Astrocyte of the spinal cord (primary cell): ENCODE measurements at regions not wholly inside any gene's neighbourhood (a gene's known extent, or its start where the extent isn't known, plus 50 kb on each side); places are given as distances from the start of the nearest gene placed in this dataset.
"Not testable (repeated sequence)": the region's sequence is repeated elsewhere in the genome, so short reads cannot be mapped to it uniquely, and the experiment has no call there.

Source experiments
- DNase-seq: peaks from one replicate; pipeline ENCODE4 v3.0.0; 2011; ENCODE audit warnings: low read depth, low spot score
- H3K4me3 ChIP-seq: 2 replicates; pipeline ENCODE4 v1.5.1; 2011; ENCODE audit warnings: low read depth, mild to moderate bottlenecking, low read length, moderate library complexity
- in situ Hi-C: cut with HindIII; loops from 2 replicates; pipeline ENCODE4 v1.10.0; 2017; ENCODE audit warnings: low sequenced_read_pairs
- TF ChIP-seq, protein P1 (sequence below): IDR thresholded peaks from 2 replicates; pipeline ENCODE4 v1.5.1; 2012; ENCODE audit warnings: low read depth, mild to moderate bottlenecking, low read length, inconsistent platforms

GRCh38 chr3:38960042-38960622 lies 91.6 kb downstream of the SCN11A start:
- in situ Hi-C loops: no loop called here
- no peak for DNase-seq
- no peak overlapping the region for H3K4me3 ChIP-seq
- TF ChIP-seq, protein P1, sequence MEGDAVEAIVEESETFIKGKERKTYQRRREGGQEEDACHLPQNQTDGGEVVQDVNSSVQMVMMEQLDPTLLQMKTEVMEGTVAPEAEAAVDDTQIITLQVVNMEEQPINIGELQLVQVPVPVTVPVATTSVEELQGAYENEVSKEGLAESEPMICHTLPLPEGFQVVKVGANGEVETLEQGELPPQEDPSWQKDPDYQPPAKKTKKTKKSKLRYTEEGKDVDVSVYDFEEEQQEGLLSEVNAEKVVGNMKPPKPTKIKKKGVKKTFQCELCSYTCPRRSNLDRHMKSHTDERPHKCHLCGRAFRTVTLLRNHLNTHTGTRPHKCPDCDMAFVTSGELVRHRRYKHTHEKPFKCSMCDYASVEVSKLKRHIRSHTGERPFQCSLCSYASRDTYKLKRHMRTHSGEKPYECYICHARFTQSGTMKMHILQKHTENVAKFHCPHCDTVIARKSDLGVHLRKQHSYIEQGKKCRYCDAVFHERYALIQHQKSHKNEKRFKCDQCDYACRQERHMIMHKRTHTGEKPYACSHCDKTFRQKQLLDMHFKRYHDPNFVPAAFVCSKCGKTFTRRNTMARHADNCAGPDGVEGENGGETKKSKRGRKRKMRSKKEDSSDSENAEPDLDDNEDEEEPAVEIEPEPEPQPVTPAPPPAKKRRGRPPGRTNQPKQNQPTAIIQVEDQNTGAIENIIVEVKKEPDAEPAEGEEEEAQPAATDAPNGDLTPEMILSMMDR: no peak

DNA sequence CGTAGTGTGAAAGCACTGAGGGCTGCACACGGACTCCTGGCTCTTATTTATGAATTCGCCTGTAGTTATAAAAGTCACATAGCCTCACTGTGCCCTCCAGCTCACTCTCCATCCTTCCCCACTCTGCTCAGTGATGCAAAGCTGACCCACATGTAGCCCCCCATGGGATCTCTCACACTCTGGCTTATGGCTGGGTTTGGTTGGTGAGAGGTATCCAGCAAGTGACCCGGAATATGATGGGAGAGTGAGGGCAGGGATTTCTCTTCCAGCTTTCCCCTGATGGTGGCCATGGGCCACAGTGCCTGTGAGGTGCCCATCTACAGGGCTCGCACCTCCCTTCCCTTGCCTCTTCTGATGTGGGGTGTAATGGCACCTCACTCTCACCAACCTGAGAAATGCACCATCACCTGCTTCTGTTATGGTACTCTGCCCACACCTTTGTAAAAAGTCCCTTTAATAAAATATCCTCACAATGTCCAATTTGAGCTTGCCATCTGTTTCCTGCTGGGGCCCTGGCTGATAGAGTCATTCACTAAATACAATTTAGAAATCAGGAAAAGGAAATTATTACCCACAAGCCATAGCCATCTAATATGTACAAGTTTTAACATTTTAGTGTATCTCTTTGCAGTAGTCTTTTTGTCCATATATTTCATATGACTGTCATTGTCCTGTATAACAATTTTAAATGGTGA lies 93.6 kb downstream of the SCN11A start:
- no peak for DNase-seq

DNA sequence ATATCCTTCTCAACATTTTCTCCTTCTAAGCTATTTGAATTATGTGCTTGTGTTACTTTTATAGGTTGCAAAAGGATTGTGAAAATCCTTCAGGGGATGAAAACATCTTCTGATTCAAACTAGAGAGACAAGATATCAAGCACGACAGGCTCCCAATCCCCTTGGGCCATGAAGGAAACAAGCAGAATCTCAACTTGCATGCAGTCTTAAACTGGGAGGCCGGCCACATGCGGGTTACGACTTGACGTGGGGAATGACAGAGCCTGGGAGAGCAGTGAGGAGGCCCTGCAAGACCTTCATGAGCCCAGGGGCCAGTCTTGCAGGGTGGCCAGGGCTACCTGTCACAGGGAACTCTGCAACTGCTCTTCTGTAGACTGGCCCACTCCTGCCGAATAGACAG lies 94.4 kb downstream of the SCN11A start:
- TF ChIP-seq, protein P1: no peak
- DNase-seq: no peak
- H3K4me3 ChIP-seq: no peak overlapping the region
- in situ Hi-C loops: no loop called here

More for the DNA sequence above, 93.6 kb downstream of the SCN11A start:
- in situ Hi-C loops: no loop called here
- TF ChIP-seq, protein P1: no peak
- H3K4me3 ChIP-seq: no peak overlapping the region

- TF ChIP-seq, protein P1: no peak
- no peak for DNase-seq
- in situ Hi-C loops: no loop called here
- H3K4me3 ChIP-seq: no peak overlapping the region
These were observed 99.0 kb downstream of the SCN11A start for GRCh38 chr3:38952721-38953120.

GRCh38 chr3:38951167-38951566 lies 100.6 kb downstream of the SCN11A start:
- in situ Hi-C loops, DNase-seq, H3K4me3 ChIP-seq: not testable (repeated sequence)

GRCh38 chr3:38950581-38950980 lies 101.2 kb downstream of the SCN11A start:
- in situ Hi-C loops: no loop called here
- TF ChIP-seq, protein P1: no peak
- no peak for DNase-seq
- H3K4me3 ChIP-seq: no peak overlapping the region

GRCh38 chr3:38949994-38950393 lies 101.8 kb downstream of the SCN11A start:
- in situ Hi-C loops: no loop called here
- no peak for DNase-seq
- TF ChIP-seq, protein P1: no peak
- H3K4me3 ChIP-seq: no peak overlapping the region
